ENCODE measurements at regions not wholly inside any gene's neighbourhood (a gene's known extent, or its start where the extent isn't known, plus 50 kb on each side); places are given as distances from the start of the nearest gene placed in this dataset.
A peak's percentile ranks its signal among the peaks of the same experiment; 100 is the strongest.

- ChIA-PET POLR2A (interaction anchor here (0.7 to 1.8 kb wide), 4 partner anchors 13 to 98 kb away, joined by 3 to 5 read pairs (median 4); no protein-coding TSS in a partner anchor), CTCF (ENCODE audit: low intra/inter-chr PET ratio, low total read pairs) (no interaction called here)
- no TSS peak for BruUV-seq (replicated peaks)
These were observed 65.5 kb upstream of the SLC45A1 start for GRCh38 chr1:8252266-8252951.

More at GRCh38 chr1:8252266-8252951, 65.5 kb upstream of the SLC45A1 start:
- no peak for FAIRE-seq
- DNase-seq (ENCODE audit: low spot score), result no peak
- ATAC-seq, result no peak
- Histone ChIP-seq H3K4me3 (replicated peaks in 1 of 3; ENCODE audit: insufficient read depth in 1 of 3, low read depth in 2 of 3, low read length in 3 of 3) (no peak overlapping the region), H3K4me2 (ENCODE audit: low read depth, low read length) (no peak overlapping the region), H3K9ac (ENCODE audit: insufficient read depth, low read depth, low read length) (no peak overlapping the region), H3K36me3 (replicated peaks in 1 of 2; ENCODE audit: control insufficient read depth in 1 of 2, insufficient read depth in 2 of 2, low read length in 2 of 2) (no peaks in the 10 kb centered on the region), H3K27ac (ENCODE audit: extremely low read length, insufficient read depth, low read length) (peak overlapping the region; percentile 7), H3K9me3 (ENCODE audit: low read length) (no peaks in the 10 kb centered on the region), H3K79me2 (ENCODE audit: insufficient read depth, low read length) (no peaks in the 10 kb centered on the region), H3K4me1 (ENCODE audit: insufficient read depth, low read length) (peaks cover 64% of the 10 kb centered on the region), H2AFZ (ENCODE audit: low read length) (no peak overlapping the region), H4K20me1 (ENCODE audit: insufficient read depth, low read length) (no peaks in the 10 kb centered on the region), H3K27me3 (ENCODE audit: control insufficient read depth in 1 of 2, insufficient read depth in 2 of 2, low read length in 2 of 2) (no peaks in the 10 kb centered on the region)
- in situ Hi-C loops (cut with HindIII; ENCODE audit: extremely low pct_ligation_motif_present, low pct_unique_long_range_greater_than_20kb), result no loop called here
- TF ChIP-seq CREM (IDR thresholded peaks at IDR 0.05), result no peak
- no peak for TF ChIP-seq CREM (CRISPR knock-in tag; IDR thresholded peaks at IDR 0.05)
- TF ChIP-seq ZNF224 (CRISPR knock-in tag; IDR thresholded peaks at IDR 0.05), result no peak
- no peak for TF ChIP-seq NR1H2 (CRISPR knock-in tag; IDR thresholded peaks at IDR 0.05; ENCODE audit: borderline replicate concordance, low read depth)
- TF ChIP-seq SIX4 (CRISPR knock-in tag; IDR thresholded peaks at IDR 0.05), result no peak
- TF ChIP-seq PAXIP1 (CRISPR knock-in tag; conservative IDR thresholded peaks at IDR 0.05), result no peak
- no peak for TF ChIP-seq ZNF460 (CRISPR knock-in tag; IDR thresholded peaks at IDR 0.05; ENCODE audit: borderline replicate concordance)
- no peak for TF ChIP-seq NPAS2 (CRISPR knock-in tag; IDR thresholded peaks at IDR 0.05; ENCODE audit: borderline replicate concordance)
- TF ChIP-seq KLF16 (CRISPR knock-in tag; IDR thresholded peaks at IDR 0.05), result no peak
- TF ChIP-seq TFDP1 (CRISPR knock-in tag; IDR thresholded peaks at IDR 0.05; ENCODE audit: borderline replicate concordance), result no peak
- intact Hi-C loops (cut with micrococcal nuclease; ENCODE audit: unreplicated experiment), result no loop called here
- WGBS (ENCODE audit: low lambda C conversion rate), result 83% methylated on average over 13 of the region's 13 CpGs
